GM12878 (cell line): ENCODE measurements at regions not wholly inside any gene's neighbourhood (a gene's known extent, or its start where the extent isn't known, plus 50 kb on each side); places are given as distances from the start of the nearest gene placed in this dataset.

Source experiments
- CHD4 ChIP-seq: fragments of 200-600 bp; sonication (generic); IDR thresholded peaks from 2 replicates; pipeline ENCODE4 v1.6.1; 2016; ENCODE audit warnings: mild to moderate bottlenecking
- DPF2 ChIP-seq: fragments of 450-650 bp; IDR thresholded peaks from 2 replicates; pipeline ENCODE4 v1.6.1; 2017; ENCODE audit warnings: mild to moderate bottlenecking
- EED ChIP-seq: sonication (generic); IDR thresholded peaks from 2 replicates; pipeline ENCODE4 v1.6.1; 2016; ENCODE audit warnings: antibody characterized with exemption, low read depth
- EGR1 ChIP-seq, 2 experiments: IDR thresholded peaks; 1 replicate in 1 of 2; 2 replicates in 1 of 2; pipeline ENCODE4 v1.6.1; 2011 to 2012; ENCODE audit warnings: low read depth in 2 of 2, low read length in 2 of 2, borderline replicate concordance in 1 of 2, mild to moderate bottlenecking in 1 of 2, moderate library complexity in 1 of 2
- ESRRA ChIP-seq: IDR thresholded peaks from 2 replicates; pipeline ENCODE4 v1.6.1; 2012; ENCODE audit warnings: mild to moderate bottlenecking, low read length, improper control_type of control experiment
- IKZF1 ChIP-seq: fragments of 450-650 bp; conservative IDR thresholded peaks from 2 replicates; pipeline ENCODE4 v1.6.1; 2017; ENCODE audit warnings: antibody characterized with exemption, mild to moderate bottlenecking
- NR2C1 ChIP-seq: fragments of 450-650 bp; IDR thresholded peaks from 2 replicates; pipeline ENCODE4 v1.6.1; 2017; ENCODE audit warnings: antibody characterized with exemption, mild to moderate bottlenecking, moderate library complexity
- NRF1 ChIP-seq: conservative IDR thresholded peaks from 2 replicates; pipeline ENCODE4 v1.6.1; 2011; ENCODE audit warnings: mild to moderate bottlenecking, low read depth, low read length, improper control_type of control experiment
- RAD51 ChIP-seq: fragments of 450-650 bp; IDR thresholded peaks from 2 replicates; pipeline ENCODE4 v1.6.1; 2016; ENCODE audit warnings: moderate library complexity, mild to moderate bottlenecking, inconsistent platforms
- SMC3 ChIP-seq: IDR thresholded peaks from 2 replicates; pipeline ENCODE4 v1.6.1; 2011; ENCODE audit warnings: low read length, improper control_type of control experiment, borderline replicate concordance
- SRF ChIP-seq, 2 experiments: IDR thresholded peaks; 2 replicates each; pipeline ENCODE4 v1.6.1; 2011; ENCODE audit warnings: low read depth in 2 of 2, low read length in 2 of 2, mild to moderate bottlenecking in 1 of 2, moderate library complexity in 1 of 2
- SUZ12 ChIP-seq: fragments of 200-600 bp; sonication (generic); IDR thresholded peaks from one replicate; pipeline ENCODE4 v1.6.1; 2018; ENCODE audit warnings: antibody characterized with exemption, mild to moderate bottlenecking; ENCODE audit not compliant: unreplicated experiment
- TCF3 ChIP-seq: IDR thresholded peaks from 2 replicates; pipeline ENCODE4 v1.6.1; 2012; ENCODE audit warnings: low read depth, mild to moderate bottlenecking, low read length, borderline replicate concordance; ENCODE audit not compliant: insufficient read depth
- TF ChIP-seq, protein P1 (sequence below): IDR thresholded peaks from 2 replicates; pipeline ENCODE4 v1.6.1; 2012; ENCODE audit warnings: low read depth, low read length, improper control_type of control experiment
- TF ChIP-seq, protein P2 (sequence below): IDR thresholded peaks from 2 replicates; pipeline ENCODE4 v1.6.1; 2012; ENCODE audit warnings: improper control_type of control experiment, low read depth, low read length; ENCODE audit not compliant: insufficient replicate concordance
- TF ChIP-seq, protein P3 (sequence below): fragments of 450-650 bp; IDR thresholded peaks from 2 replicates; pipeline ENCODE4 v1.6.1; 2017; ENCODE audit warnings: mild to moderate bottlenecking, moderate library complexity
- TF ChIP-seq, protein P4 (sequence below): IDR thresholded peaks from 2 replicates; pipeline ENCODE4 v1.6.1; 2011; ENCODE audit warnings: low read depth, mild to moderate bottlenecking, low read length, moderate library complexity, borderline replicate concordance; ENCODE audit errors: extremely low read depth

DNA sequence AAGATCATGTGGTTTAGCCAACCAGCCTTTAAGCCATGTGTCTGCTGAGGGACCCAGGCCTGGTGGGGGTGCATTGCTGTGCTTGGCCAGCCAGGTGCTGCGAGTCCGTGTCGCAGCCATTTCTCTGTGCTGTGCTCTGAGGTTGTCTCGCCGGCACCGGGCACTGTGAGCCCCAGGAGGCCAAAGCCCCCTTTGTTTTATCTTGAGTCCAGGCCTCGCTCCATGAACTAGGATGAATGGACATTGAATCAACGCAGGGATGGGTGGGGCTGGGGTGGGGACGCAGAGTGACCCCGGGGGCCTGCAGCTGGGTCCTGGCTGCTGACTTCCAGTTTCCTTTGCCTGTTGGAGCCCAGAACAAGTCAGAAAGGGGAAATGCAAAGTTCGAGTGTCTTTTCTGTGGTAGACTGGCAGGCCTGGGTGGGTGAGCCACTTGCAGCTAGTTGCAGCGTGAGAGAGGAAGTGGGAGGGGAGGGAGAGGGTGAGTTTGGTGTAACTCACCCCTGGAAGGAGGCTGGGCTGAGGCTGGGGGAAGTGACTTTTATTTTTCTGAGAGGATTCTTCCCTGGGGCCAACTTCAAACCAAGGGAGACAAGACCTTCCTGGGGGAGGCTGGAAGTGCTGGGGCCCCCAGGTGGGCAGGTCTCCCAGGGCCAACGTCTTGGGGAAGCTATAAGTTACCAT, 324.7 kb downstream of the SEC14L1 start (continued):
- TF ChIP-seq CHD4, result no peak
- TF ChIP-seq ESRRA, result 0 out of 2 replicates have a peak, but pooled peaks have one; percentile 36
- TF ChIP-seq EED, result peak; percentile 85
- TF ChIP-seq, protein P1, sequence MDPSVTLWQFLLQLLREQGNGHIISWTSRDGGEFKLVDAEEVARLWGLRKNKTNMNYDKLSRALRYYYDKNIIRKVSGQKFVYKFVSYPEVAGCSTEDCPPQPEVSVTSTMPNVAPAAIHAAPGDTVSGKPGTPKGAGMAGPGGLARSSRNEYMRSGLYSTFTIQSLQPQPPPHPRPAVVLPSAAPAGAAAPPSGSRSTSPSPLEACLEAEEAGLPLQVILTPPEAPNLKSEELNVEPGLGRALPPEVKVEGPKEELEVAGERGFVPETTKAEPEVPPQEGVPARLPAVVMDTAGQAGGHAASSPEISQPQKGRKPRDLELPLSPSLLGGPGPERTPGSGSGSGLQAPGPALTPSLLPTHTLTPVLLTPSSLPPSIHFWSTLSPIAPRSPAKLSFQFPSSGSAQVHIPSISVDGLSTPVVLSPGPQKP, result peak; percentile 43
- no peak for TF ChIP-seq NRF1
- no peak for TF ChIP-seq DPF2
- TF ChIP-seq, protein P2, sequence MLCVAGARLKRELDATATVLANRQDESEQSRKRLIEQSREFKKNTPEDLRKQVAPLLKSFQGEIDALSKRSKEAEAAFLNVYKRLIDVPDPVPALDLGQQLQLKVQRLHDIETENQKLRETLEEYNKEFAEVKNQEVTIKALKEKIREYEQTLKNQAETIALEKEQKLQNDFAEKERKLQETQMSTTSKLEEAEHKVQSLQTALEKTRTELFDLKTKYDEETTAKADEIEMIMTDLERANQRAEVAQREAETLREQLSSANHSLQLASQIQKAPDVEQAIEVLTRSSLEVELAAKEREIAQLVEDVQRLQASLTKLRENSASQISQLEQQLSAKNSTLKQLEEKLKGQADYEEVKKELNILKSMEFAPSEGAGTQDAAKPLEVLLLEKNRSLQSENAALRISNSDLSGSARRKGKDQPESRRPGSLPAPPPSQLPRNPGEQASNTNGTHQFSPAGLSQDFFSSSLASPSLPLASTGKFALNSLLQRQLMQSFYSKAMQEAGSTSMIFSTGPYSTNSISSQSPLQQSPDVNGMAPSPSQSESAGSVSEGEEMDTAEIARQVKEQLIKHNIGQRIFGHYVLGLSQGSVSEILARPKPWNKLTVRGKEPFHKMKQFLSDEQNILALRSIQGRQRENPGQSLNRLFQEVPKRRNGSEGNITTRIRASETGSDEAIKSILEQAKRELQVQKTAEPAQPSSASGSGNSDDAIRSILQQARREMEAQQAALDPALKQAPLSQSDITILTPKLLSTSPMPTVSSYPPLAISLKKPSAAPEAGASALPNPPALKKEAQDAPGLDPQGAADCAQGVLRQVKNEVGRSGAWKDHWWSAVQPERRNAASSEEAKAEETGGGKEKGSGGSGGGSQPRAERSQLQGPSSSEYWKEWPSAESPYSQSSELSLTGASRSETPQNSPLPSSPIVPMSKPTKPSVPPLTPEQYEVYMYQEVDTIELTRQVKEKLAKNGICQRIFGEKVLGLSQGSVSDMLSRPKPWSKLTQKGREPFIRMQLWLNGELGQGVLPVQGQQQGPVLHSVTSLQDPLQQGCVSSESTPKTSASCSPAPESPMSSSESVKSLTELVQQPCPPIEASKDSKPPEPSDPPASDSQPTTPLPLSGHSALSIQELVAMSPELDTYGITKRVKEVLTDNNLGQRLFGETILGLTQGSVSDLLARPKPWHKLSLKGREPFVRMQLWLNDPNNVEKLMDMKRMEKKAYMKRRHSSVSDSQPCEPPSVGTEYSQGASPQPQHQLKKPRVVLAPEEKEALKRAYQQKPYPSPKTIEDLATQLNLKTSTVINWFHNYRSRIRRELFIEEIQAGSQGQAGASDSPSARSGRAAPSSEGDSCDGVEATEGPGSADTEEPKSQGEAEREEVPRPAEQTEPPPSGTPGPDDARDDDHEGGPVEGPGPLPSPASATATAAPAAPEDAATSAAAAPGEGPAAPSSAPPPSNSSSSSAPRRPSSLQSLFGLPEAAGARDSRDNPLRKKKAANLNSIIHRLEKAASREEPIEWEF, result peak; percentile 52
- 0 out of 2 replicates have a peak, but pooled peaks have one; percentile 19 for TF ChIP-seq TCF3
- TF ChIP-seq EGR1 (IDR thresholded peaks at IDR 0.05; ENCODE audit: borderline replicate concordance in 1 of 2, low read depth in 2 of 2, low read length in 2 of 2), result peak in 1 of 2 experiments; percentile 77; a peak in 1 of 3 replicates
- TF ChIP-seq, protein P3, sequence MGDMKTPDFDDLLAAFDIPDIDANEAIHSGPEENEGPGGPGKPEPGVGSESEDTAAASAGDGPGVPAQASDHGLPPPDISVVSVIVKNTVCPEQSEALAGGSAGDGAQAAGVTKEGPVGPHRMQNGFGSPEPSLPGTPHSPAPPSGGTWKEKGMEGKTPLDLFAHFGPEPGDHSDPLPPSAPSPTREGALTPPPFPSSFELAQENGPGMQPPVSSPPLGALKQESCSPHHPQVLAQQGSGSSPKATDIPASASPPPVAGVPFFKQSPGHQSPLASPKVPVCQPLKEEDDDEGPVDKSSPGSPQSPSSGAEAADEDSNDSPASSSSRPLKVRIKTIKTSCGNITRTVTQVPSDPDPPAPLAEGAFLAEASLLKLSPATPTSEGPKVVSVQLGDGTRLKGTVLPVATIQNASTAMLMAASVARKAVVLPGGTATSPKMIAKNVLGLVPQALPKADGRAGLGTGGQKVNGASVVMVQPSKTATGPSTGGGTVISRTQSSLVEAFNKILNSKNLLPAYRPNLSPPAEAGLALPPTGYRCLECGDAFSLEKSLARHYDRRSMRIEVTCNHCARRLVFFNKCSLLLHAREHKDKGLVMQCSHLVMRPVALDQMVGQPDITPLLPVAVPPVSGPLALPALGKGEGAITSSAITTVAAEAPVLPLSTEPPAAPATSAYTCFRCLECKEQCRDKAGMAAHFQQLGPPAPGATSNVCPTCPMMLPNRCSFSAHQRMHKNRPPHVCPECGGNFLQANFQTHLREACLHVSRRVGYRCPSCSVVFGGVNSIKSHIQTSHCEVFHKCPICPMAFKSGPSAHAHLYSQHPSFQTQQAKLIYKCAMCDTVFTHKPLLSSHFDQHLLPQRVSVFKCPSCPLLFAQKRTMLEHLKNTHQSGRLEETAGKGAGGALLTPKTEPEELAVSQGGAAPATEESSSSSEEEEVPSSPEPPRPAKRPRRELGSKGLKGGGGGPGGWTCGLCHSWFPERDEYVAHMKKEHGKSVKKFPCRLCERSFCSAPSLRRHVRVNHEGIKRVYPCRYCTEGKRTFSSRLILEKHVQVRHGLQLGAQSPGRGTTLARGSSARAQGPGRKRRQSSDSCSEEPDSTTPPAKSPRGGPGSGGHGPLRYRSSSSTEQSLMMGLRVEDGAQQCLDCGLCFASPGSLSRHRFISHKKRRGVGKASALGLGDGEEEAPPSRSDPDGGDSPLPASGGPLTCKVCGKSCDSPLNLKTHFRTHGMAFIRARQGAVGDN, result peak; percentile 37
- TF ChIP-seq, protein P4, sequence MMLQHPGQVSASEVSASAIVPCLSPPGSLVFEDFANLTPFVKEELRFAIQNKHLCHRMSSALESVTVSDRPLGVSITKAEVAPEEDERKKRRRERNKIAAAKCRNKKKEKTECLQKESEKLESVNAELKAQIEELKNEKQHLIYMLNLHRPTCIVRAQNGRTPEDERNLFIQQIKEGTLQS, result no peak
- TF ChIP-seq SRF (IDR thresholded peaks at IDR 0.05; ENCODE audit: low read depth in 2 of 2, low read length in 2 of 2), result peak; percentile 48 to 91; a peak in 3 of 4 replicates
- TF ChIP-seq RAD51, result no peak
- no peak for TF ChIP-seq SUZ12
- peak; percentile 93 for TF ChIP-seq IKZF1
- peak; percentile 30; the same call in 1 of the 2 replicates for TF ChIP-seq SMC3
- no peak for TF ChIP-seq NR2C1
